ENCODE measurements at regions not wholly inside any gene's neighbourhood (a gene's known extent, or its start where the extent isn't known, plus 50 kb on each side); places are given as distances from the start of the nearest gene placed in this dataset.
"Not testable (repeated sequence)": the region's sequence is repeated elsewhere in the genome, so short reads cannot be mapped to it uniquely, and the experiment has no call there.

GRCh38 chr2:224221455-224221913, 180.4 kb downstream of the FAM124B start:
- Histone ChIP-seq H3K9me3 (ENCODE audit: control insufficient read depth in 2 of 2, insufficient read depth in 1 of 2, low read length in 1 of 2) (no peaks in the 10 kb centered on the region), H3K4me3 (ENCODE audit: low read length in 2 of 2) (no peak overlapping the region), H3K36me3 (ENCODE audit: control insufficient read depth in 2 of 2, insufficient read depth in 2 of 2, low read length in 1 of 2) (no peaks in the 10 kb centered on the region), H3K27me3 (ENCODE audit: control insufficient read depth in 2 of 2, insufficient read depth in 1 of 2, low read length in 1 of 2) (no peaks in the 10 kb centered on the region), H3K4me1 (ENCODE audit: control insufficient read depth in 2 of 2, insufficient read depth in 2 of 2, low read length in 2 of 2) (no peaks in the 10 kb centered on the region), H3K27ac (ENCODE audit: low read depth in 1 of 2, low read length in 1 of 2) (no peak overlapping the region)
- DNase-seq (ENCODE audit: low read depth in 6 of 9, low spot score in 9 of 9), result no peak
- 93% methylated on average over 5 of the region's 5 CpGs for WGBS

GRCh38 chr2:224220586-224221255, 181.2 kb downstream of the FAM124B start:
- Histone ChIP-seq H3K36me3 (ENCODE audit: control insufficient read depth in 2 of 2, insufficient read depth in 2 of 2, low read length in 1 of 2) (no peaks in the 10 kb centered on the region), H3K27ac (ENCODE audit: low read depth in 1 of 2, low read length in 1 of 2) (no peak overlapping the region), H3K4me3 (ENCODE audit: low read length in 2 of 2) (no peak overlapping the region), H3K27me3 (ENCODE audit: control insufficient read depth in 2 of 2, insufficient read depth in 1 of 2, low read length in 1 of 2) (no peaks in the 10 kb centered on the region), H3K4me1 (ENCODE audit: control insufficient read depth in 2 of 2, insufficient read depth in 2 of 2, low read length in 2 of 2) (no peaks in the 10 kb centered on the region), H3K9me3 (ENCODE audit: control insufficient read depth in 2 of 2, insufficient read depth in 1 of 2, low read length in 1 of 2) (no peaks in the 10 kb centered on the region)
- no peak for DNase-seq (ENCODE audit: low read depth in 6 of 9, low spot score in 9 of 9)
- WGBS, result 67% methylated on average over 4 of the region's 4 CpGs

- Histone ChIP-seq H3K27me3 (ENCODE audit: control insufficient read depth in 2 of 2, insufficient read depth in 1 of 2, low read length in 1 of 2) (no peaks in the 10 kb centered on the region), H3K36me3 (ENCODE audit: control insufficient read depth in 2 of 2, insufficient read depth in 2 of 2, low read length in 1 of 2) (no peaks in the 10 kb centered on the region), H3K27ac (ENCODE audit: low read depth in 1 of 2, low read length in 1 of 2) (no peak overlapping the region), H3K9me3 (ENCODE audit: control insufficient read depth in 2 of 2, insufficient read depth in 1 of 2, low read length in 1 of 2) (no peaks in the 10 kb centered on the region), H3K4me1 (ENCODE audit: control insufficient read depth in 2 of 2, insufficient read depth in 2 of 2, low read length in 2 of 2) (no peaks in the 10 kb centered on the region), H3K4me3 (ENCODE audit: low read length in 2 of 2) (no peak overlapping the region)
- WGBS, result 90% methylated on average over 5 of the region's 5 CpGs
- DNase-seq (ENCODE audit: low read depth in 6 of 9, low spot score in 9 of 9), result no peak
Observed at GRCh38 chr2:224219781-224220180, 180.7 kb upstream of the SERPINE2 start.

- H3K36me3 ChIP-seq (ENCODE audit: control insufficient read depth in 2 of 2, insufficient read depth in 2 of 2, low read length in 1 of 2), result no peaks in the 10 kb centered on the region
- H3K9me3 ChIP-seq (ENCODE audit: control insufficient read depth in 2 of 2, insufficient read depth in 1 of 2, low read length in 1 of 2), result no peaks in the 10 kb centered on the region
- H3K27ac ChIP-seq (ENCODE audit: low read depth in 1 of 2, low read length in 1 of 2), result no peak overlapping the region
- no peak for DNase-seq (ENCODE audit: low read depth in 6 of 9, low spot score in 9 of 9)
- WGBS, result 62% methylated on average over 3 of the region's 3 CpGs
- no peaks in the 10 kb centered on the region for H3K4me1 ChIP-seq (ENCODE audit: control insufficient read depth in 2 of 2, insufficient read depth in 2 of 2, low read length in 2 of 2)
- no peaks in the 10 kb centered on the region for H3K27me3 ChIP-seq (ENCODE audit: control insufficient read depth in 2 of 2, insufficient read depth in 1 of 2, low read length in 1 of 2)
- no peak overlapping the region for H3K4me3 ChIP-seq (ENCODE audit: low read length in 2 of 2)
Observed at GRCh38 chr2:224217962-224218347, 178.9 kb upstream of the SERPINE2 start.

GRCh38 chr2:224217233-224217961, 178.3 kb upstream of the SERPINE2 start:
- Histone ChIP-seq H3K4me1 (ENCODE audit: control insufficient read depth in 2 of 2, insufficient read depth in 2 of 2, low read length in 2 of 2) (no peaks in the 10 kb centered on the region), H3K27me3 (ENCODE audit: control insufficient read depth in 2 of 2, insufficient read depth in 1 of 2, low read length in 1 of 2) (no peaks in the 10 kb centered on the region), H3K4me3 (ENCODE audit: low read length in 2 of 2) (no peak overlapping the region), H3K27ac (ENCODE audit: low read depth in 1 of 2, low read length in 1 of 2) (no peak overlapping the region), H3K36me3 (ENCODE audit: control insufficient read depth in 2 of 2, insufficient read depth in 2 of 2, low read length in 1 of 2) (no peaks in the 10 kb centered on the region), H3K9me3 (ENCODE audit: control insufficient read depth in 2 of 2, insufficient read depth in 1 of 2, low read length in 1 of 2) (no peaks in the 10 kb centered on the region)
- WGBS, result 78% methylated on average over 6 of the region's 6 CpGs
- DNase-seq (ENCODE audit: low read depth in 6 of 9, low spot score in 9 of 9), result no peak

- not testable (repeated sequence) for H3K9me3 ChIP-seq (ENCODE audit: control insufficient read depth in 2 of 2, insufficient read depth in 1 of 2, low read length in 1 of 2); H3K27me3 ChIP-seq (ENCODE audit: control insufficient read depth in 2 of 2, insufficient read depth in 1 of 2, low read length in 1 of 2); H3K27ac ChIP-seq (ENCODE audit: low read depth in 1 of 2, low read length in 1 of 2); H3K4me3 ChIP-seq (ENCODE audit: low read length in 2 of 2); H3K36me3 ChIP-seq (ENCODE audit: control insufficient read depth in 2 of 2, insufficient read depth in 2 of 2, low read length in 1 of 2); H3K4me1 ChIP-seq (ENCODE audit: control insufficient read depth in 2 of 2, insufficient read depth in 2 of 2, low read length in 2 of 2); DNase-seq (ENCODE audit: low read depth in 6 of 9, low spot score in 9 of 9)
- 91% methylated on average over 3 of the region's 3 CpGs for WGBS
Observed at GRCh38 chr2:224215611-224216010, 176.5 kb upstream of the SERPINE2 start.

GRCh38 chr2:224213396-224213795, 174.3 kb upstream of the SERPINE2 start:
- WGBS, result 74% methylated on average over 4 of the region's 4 CpGs
- no peaks in the 10 kb centered on the region for H3K4me1 ChIP-seq (ENCODE audit: control insufficient read depth in 2 of 2, insufficient read depth in 2 of 2, low read length in 2 of 2)
- no peaks in the 10 kb centered on the region for H3K27me3 ChIP-seq (ENCODE audit: control insufficient read depth in 2 of 2, insufficient read depth in 1 of 2, low read length in 1 of 2)
- no peak overlapping the region for H3K27ac ChIP-seq (ENCODE audit: low read depth in 1 of 2, low read length in 1 of 2)
- no peak for DNase-seq (ENCODE audit: low read depth in 6 of 9, low spot score in 9 of 9)
- H3K9me3 ChIP-seq (ENCODE audit: control insufficient read depth in 2 of 2, insufficient read depth in 1 of 2, low read length in 1 of 2), result no peaks in the 10 kb centered on the region
- no peaks in the 10 kb centered on the region for H3K36me3 ChIP-seq (ENCODE audit: control insufficient read depth in 2 of 2, insufficient read depth in 2 of 2, low read length in 1 of 2)
- no peak overlapping the region for H3K4me3 ChIP-seq (ENCODE audit: low read length in 2 of 2)

GRCh38 chr2:224211791-224212190, 172.7 kb upstream of the SERPINE2 start:
- Histone ChIP-seq H3K27ac (ENCODE audit: low read depth in 1 of 2, low read length in 1 of 2) (no peak overlapping the region), H3K4me3 (ENCODE audit: low read length in 2 of 2) (no peak overlapping the region), H3K4me1 (ENCODE audit: control insufficient read depth in 2 of 2, insufficient read depth in 2 of 2, low read length in 2 of 2) (no peaks in the 10 kb centered on the region), H3K27me3 (ENCODE audit: control insufficient read depth in 2 of 2, insufficient read depth in 1 of 2, low read length in 1 of 2) (no peaks in the 10 kb centered on the region), H3K36me3 (ENCODE audit: control insufficient read depth in 2 of 2, insufficient read depth in 2 of 2, low read length in 1 of 2) (no peaks in the 10 kb centered on the region), H3K9me3 (ENCODE audit: control insufficient read depth in 2 of 2, insufficient read depth in 1 of 2, low read length in 1 of 2) (no peaks in the 10 kb centered on the region)
- DNase-seq (ENCODE audit: low read depth in 6 of 9, low spot score in 9 of 9), result no peak
- WGBS, result 77% methylated on average over 4 of the region's 4 CpGs

GRCh38 chr2:224211181-224211480, 172.0 kb upstream of the SERPINE2 start:
- DNase-seq (ENCODE audit: low read depth in 6 of 9, low spot score in 9 of 9), result no peak
- Histone ChIP-seq H3K27me3 (ENCODE audit: control insufficient read depth in 2 of 2, insufficient read depth in 1 of 2, low read length in 1 of 2) (no peaks in the 10 kb centered on the region), H3K9me3 (ENCODE audit: control insufficient read depth in 2 of 2, insufficient read depth in 1 of 2, low read length in 1 of 2) (no peaks in the 10 kb centered on the region), H3K4me3 (ENCODE audit: low read length in 2 of 2) (no peak overlapping the region), H3K36me3 (ENCODE audit: control insufficient read depth in 2 of 2, insufficient read depth in 2 of 2, low read length in 1 of 2) (no peaks in the 10 kb centered on the region), H3K4me1 (ENCODE audit: control insufficient read depth in 2 of 2, insufficient read depth in 2 of 2, low read length in 2 of 2) (no peaks in the 10 kb centered on the region), H3K27ac (ENCODE audit: low read depth in 1 of 2, low read length in 1 of 2) (no peak overlapping the region)
